ENCODE measurements at regions not wholly inside any gene's neighbourhood (a gene's known extent, or its start where the extent isn't known, plus 50 kb on each side); places are given as distances from the start of the nearest gene placed in this dataset.
"Not testable (repeated sequence)": the region's sequence is repeated elsewhere in the genome, so short reads cannot be mapped to it uniquely, and the experiment has no call there.

DNA sequence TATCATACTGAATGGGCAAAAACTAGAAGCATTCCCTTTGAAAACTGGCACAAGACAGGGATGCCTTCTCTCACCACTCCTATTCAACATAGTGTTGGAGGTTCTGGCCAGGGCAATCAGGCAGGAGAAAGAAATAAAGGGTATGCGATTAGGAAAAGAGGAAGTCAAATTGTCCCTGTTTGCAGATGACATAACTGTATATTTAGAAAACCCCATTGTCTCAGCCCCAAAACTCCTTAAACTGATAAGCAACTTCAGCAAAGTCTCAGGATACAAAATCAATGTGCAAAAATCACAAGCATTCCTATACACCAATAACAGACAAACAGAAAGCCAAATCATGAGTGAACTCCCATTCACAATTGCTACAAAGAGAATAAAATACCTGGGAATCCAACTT, 52.5 kb upstream of the CCDC71L start:
- not testable (repeated sequence) for DNase-seq (ENCODE audit: insufficient read length, low spot score); FAIRE-seq

DNA sequence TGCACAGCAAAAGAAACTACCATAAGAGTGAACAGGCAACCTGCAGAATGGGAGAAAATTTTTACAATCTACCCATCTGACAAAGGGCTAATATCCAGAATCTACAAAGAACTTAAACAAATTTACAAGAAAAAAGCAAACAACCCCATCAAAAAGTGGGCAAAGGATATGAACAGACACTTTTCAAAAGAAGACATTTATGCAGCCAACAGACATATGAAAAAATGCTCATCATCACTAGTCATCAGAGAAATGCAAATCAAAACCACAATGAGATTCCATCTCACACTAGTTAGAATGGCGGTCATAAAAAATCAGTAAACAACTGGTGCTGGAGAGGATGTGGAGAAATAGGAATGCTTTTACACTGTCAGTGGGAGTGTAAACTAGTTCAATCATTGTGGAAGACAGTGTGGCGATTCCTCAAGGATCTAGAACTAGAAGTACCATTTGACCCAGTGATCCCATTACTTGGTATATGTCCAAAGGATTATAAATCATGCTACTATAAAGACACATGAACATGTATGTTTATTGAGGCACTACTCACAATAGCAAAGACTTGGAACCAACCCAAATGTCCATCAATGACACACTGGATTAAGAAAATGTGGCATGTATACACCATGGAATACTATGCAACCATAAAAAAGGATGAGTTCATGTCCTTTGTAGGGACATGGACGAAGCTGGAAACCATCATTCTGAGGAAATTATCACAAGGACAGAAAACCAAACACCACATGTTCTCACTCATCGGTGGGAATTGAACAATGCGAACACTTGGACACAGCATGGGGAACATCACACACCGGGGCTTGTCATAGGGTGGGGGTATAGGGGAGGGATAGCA, 53.9 kb upstream of the CCDC71L start:
- FAIRE-seq; DNase-seq (ENCODE audit: insufficient read length, low spot score): not testable (repeated sequence)

GRCh38 chr7:106715730-106716129, 54.8 kb upstream of the CCDC71L start:
- FAIRE-seq: no peak
- no peak for DNase-seq (ENCODE audit: insufficient read length, low spot score)
- TF ChIP-seq, protein P1, sequence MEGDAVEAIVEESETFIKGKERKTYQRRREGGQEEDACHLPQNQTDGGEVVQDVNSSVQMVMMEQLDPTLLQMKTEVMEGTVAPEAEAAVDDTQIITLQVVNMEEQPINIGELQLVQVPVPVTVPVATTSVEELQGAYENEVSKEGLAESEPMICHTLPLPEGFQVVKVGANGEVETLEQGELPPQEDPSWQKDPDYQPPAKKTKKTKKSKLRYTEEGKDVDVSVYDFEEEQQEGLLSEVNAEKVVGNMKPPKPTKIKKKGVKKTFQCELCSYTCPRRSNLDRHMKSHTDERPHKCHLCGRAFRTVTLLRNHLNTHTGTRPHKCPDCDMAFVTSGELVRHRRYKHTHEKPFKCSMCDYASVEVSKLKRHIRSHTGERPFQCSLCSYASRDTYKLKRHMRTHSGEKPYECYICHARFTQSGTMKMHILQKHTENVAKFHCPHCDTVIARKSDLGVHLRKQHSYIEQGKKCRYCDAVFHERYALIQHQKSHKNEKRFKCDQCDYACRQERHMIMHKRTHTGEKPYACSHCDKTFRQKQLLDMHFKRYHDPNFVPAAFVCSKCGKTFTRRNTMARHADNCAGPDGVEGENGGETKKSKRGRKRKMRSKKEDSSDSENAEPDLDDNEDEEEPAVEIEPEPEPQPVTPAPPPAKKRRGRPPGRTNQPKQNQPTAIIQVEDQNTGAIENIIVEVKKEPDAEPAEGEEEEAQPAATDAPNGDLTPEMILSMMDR (IDR thresholded peaks at IDR 0.05; ENCODE audit: insufficient read depth, missing control alignments): no peak

GRCh38 chr7:106717254-106717954, 56.4 kb upstream of the CCDC71L start:
- DNase-seq (ENCODE audit: insufficient read length, low spot score): no peak
- FAIRE-seq: no peak
- TF ChIP-seq, protein P1 (IDR thresholded peaks at IDR 0.05; ENCODE audit: insufficient read depth, missing control alignments): no peak

DNA sequence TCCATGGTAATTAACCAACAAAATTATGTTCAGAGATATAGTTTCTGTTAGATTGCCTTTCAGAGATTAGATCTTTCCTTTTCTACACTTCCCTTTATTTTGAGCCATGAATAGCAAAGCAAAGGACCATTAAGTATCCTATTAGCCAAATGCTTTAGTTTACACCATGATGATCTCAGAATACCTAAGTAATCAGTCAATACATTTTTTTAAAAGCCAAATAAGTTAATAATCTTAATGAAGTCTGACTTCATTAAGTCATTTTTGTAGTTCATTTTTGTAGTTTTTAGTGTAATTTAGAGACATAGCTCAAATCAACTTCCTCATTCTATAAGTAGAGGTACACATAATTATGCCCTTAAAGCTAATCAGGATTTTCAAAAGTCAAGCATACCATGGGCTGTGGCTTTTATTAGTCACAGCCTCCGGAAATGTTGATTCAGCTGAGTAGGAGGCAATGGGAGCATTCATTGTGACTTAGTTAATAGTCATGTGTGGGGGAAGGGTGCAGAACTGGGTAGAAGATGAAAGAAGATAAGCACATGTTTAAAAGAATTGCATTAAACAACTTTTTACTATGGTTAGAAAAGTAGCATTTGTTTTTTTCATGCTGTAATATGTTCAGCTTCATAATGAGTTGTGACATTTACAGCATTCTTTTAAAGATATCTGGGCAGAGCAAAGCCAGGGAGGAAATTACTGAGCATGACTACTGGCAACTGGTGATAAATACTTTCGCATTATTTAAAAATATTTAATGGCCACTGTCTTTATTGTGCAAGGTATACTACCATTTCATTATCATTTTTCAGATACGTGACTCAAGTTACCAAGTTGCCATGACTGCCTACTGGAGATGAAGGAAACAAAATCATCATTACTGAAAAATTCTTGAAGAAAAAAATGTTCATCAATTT, 57.3 kb upstream of the CCDC71L start:
- TF ChIP-seq, protein P1 (IDR thresholded peaks at IDR 0.05; ENCODE audit: insufficient read depth, missing control alignments): no peak
- DNase-seq (ENCODE audit: insufficient read length, low spot score) (no peak), FAIRE-seq (no peak)

GRCh38 chr7:106720641-106721040, 59.7 kb upstream of the CCDC71L start:
- TF ChIP-seq, protein P1 (IDR thresholded peaks at IDR 0.05; ENCODE audit: insufficient read depth, missing control alignments): no peak
- DNase-seq (ENCODE audit: insufficient read length, low spot score) (no peak), FAIRE-seq (no peak)

- TF ChIP-seq, protein P1 (IDR thresholded peaks at IDR 0.05; ENCODE audit: insufficient read depth, missing control alignments): no peak
- FAIRE-seq: no peak
- DNase-seq (ENCODE audit: insufficient read length, low spot score): no peak
These were observed 61.1 kb upstream of the CCDC71L start for GRCh38 chr7:106721816-106722785.
